H1 (cell line): ENCODE measurements at regions not wholly inside any gene's neighbourhood (a gene's known extent, or its start where the extent isn't known, plus 50 kb on each side); places are given as distances from the start of the nearest gene placed in this dataset.

Source experiments
- CTCF ChIA-PET: fragments of 300-600 bp; sonication (Branson Sonifier 250); formaldehyde crosslinking; loops from one replicate; lab custom pipeline; 2021; ENCODE audit not compliant: partially characterized antibody; lab: Charles Lee
- POLR2A ChIA-PET: fragments of 300-600 bp; sonication (Branson Sonifier 250); formaldehyde crosslinking; loops from one replicate; lab custom pipeline; 2021; ENCODE audit warnings: inconsistent platforms; ENCODE audit not compliant: partially characterized antibody; lab: Charles Lee
- DNase-seq, 2 experiments: peaks; one replicate each; pipeline versions ENCODE4 v3.0.0 to v3.0.0-alpha.2; 2010 to 2022; ENCODE audit warnings: low spot score in 2 of 2, low read depth in 1 of 2, mixed read lengths in 1 of 2
- FAIRE-seq: peaks from 2 replicates; lab custom pipeline; 2011; peaks lifted over from hg19 to GRCh38; lab: Jason Lieb, UNC
- H2AFZ ChIP-seq: 2 replicates; pipeline ENCODE4 v1.8.1; 2012; ENCODE audit warnings: low read length, inconsistent platforms
- H2AK5ac ChIP-seq: 2 replicates; pipeline ENCODE4 v1.6.1; 2013; ENCODE audit warnings: low read depth, low read length
- H2BK120ac ChIP-seq: replicated peaks from 2 replicates; pipeline ENCODE3; 2013; ENCODE audit warnings: low read depth, low read length, inconsistent platforms
- H2BK12ac ChIP-seq: 2 replicates; pipeline ENCODE4 v1.6.1; 2013; ENCODE audit warnings: low read depth, low read length
- H2BK15ac ChIP-seq: 2 replicates; pipeline ENCODE4 v1.6.1; 2013; ENCODE audit warnings: low read length
- H2BK20ac ChIP-seq: 2 replicates; pipeline ENCODE4 v1.6.1; 2013; ENCODE audit warnings: low read length
- H2BK5ac ChIP-seq: 2 replicates; pipeline ENCODE4 v1.6.1; 2013; ENCODE audit warnings: low read depth, low read length
- H3K14ac ChIP-seq: 2 replicates; pipeline ENCODE4 v1.6.1; 2013; ENCODE audit warnings: inconsistent platforms; ENCODE audit not compliant: insufficient read length
- H3K18ac ChIP-seq: 2 replicates; pipeline ENCODE4 v1.6.1; 2013; ENCODE audit warnings: low read length; ENCODE audit errors: extremely low read depth
- H3K23ac ChIP-seq: 2 replicates; pipeline ENCODE4 v1.6.1; 2013; ENCODE audit warnings: inconsistent platforms; ENCODE audit not compliant: insufficient read length
- H3K23me2 ChIP-seq: 2 replicates; pipeline ENCODE4 v1.6.1; 2013; ENCODE audit warnings: low read depth, low read length
- H3K27ac ChIP-seq: 2 replicates; pipeline ENCODE4 v1.6.1; 2011; ENCODE audit warnings: low read depth, low read length, inconsistent platforms
- H3K27me3 ChIP-seq, 4 experiments: replicated peaks in 1 of 4; 1 replicate in 1 of 4; 2 replicates in 3 of 4; pipeline versions ENCODE4 v1.6.1 to v1.8.1; 2011 to 2013; ENCODE audit warnings: low read length in 3 of 4, mild to moderate bottlenecking in 3 of 4, inconsistent platforms in 2 of 4, mixed read lengths in 2 of 4, moderate library complexity in 1 of 4; ENCODE audit not compliant: control insufficient read depth in 3 of 4, insufficient read depth in 3 of 4; ENCODE audit errors: extremely low read depth in 1 of 4
- H3K36me3 ChIP-seq, 4 experiments: 2 replicates each; pipeline versions ENCODE4 v1.6.1 to v1.8.1; 2011 to 2013; ENCODE audit warnings: mild to moderate bottlenecking in 4 of 4, low read length in 3 of 4, moderate library complexity in 2 of 4, control low read depth in 1 of 4, inconsistent platforms in 1 of 4; ENCODE audit not compliant: insufficient read depth in 4 of 4, control insufficient read depth in 2 of 4
- H3K4ac ChIP-seq: replicated peaks from 2 replicates; pipeline ENCODE3; 2013; ENCODE audit warnings: low read length, low read depth, mixed read lengths, inconsistent platforms; ENCODE audit not compliant: insufficient read length
- H3K4me1 ChIP-seq, 4 experiments: replicated peaks in 1 of 4; 1 replicate in 1 of 4; 2 replicates in 3 of 4; pipeline versions ENCODE4 v1.6.1 to v1.8.1; 2011 to 2013; ENCODE audit warnings: low read length in 3 of 4, inconsistent platforms in 2 of 4, mixed read lengths in 1 of 4; ENCODE audit not compliant: insufficient read depth in 4 of 4, control insufficient read depth in 3 of 4
- H3K4me2 ChIP-seq, 2 experiments: 2 replicates each; pipeline versions ENCODE4 v1.6.1 to v1.8.1; 2011 to 2013; ENCODE audit warnings: low read depth in 2 of 2, low read length in 2 of 2, control low read depth in 1 of 2, inconsistent platforms in 1 of 2, mild to moderate bottlenecking in 1 of 2; ENCODE audit not compliant: insufficient read depth in 1 of 2
- H3K4me3 ChIP-seq, 4 experiments: fragments of 200-600, 300-600 bp in 1 of 4; sonication (generic), shearing (Covaris generic), sonication (Bioruptor Twin) in 1 of 4; 2 replicates each; pipeline versions ENCODE4 v1.5.1 to v1.8.1; 2011 to 2016; ENCODE audit warnings: low read length in 4 of 4, low read depth in 3 of 4, control low read depth in 2 of 4, inconsistent platforms in 2 of 4, mild to moderate bottlenecking in 2 of 4, mixed read lengths in 1 of 4, moderate library complexity in 1 of 4; ENCODE audit not compliant: insufficient read depth in 2 of 4; ENCODE audit errors: extremely low read depth in 1 of 4
- H3K56ac ChIP-seq: replicated peaks from 2 replicates; pipeline ENCODE3; 2013; ENCODE audit warnings: low read depth, mild to moderate bottlenecking, mixed read lengths, low read length, inconsistent platforms; ENCODE audit not compliant: insufficient read length
- H3K79me1 ChIP-seq: 2 replicates; pipeline ENCODE4 v1.6.1; 2013; ENCODE audit warnings: low read depth, low read length, control low read depth
- H3K79me2 ChIP-seq, 2 experiments: 2 replicates each; pipeline versions ENCODE4 v1.6.1 to v1.8.1; 2012 to 2013; ENCODE audit warnings: low read length in 2 of 2, mild to moderate bottlenecking in 2 of 2, inconsistent platforms in 1 of 2; ENCODE audit not compliant: insufficient read depth in 2 of 2, control insufficient read depth in 1 of 2
- H3K9ac ChIP-seq, 4 experiments: replicated peaks in 1 of 4; 1 replicate in 1 of 4; 2 replicates in 3 of 4; pipeline versions ENCODE4 v1.6.1 to v1.8.1; 2011 to 2013; ENCODE audit warnings: low read depth in 3 of 4, low read length in 3 of 4, control low read depth in 2 of 4, mild to moderate bottlenecking in 2 of 4, moderate library complexity in 2 of 4, inconsistent platforms in 1 of 4; ENCODE audit errors: extremely low read depth in 1 of 4
- H3K9me3 ChIP-seq, 2 experiments: 2 replicates each; pipeline versions ENCODE4 v1.6.1 to v1.8.1; 2012 to 2013; ENCODE audit warnings: mild to moderate bottlenecking in 2 of 2, moderate library complexity in 2 of 2, control low read depth in 1 of 2, inconsistent platforms in 1 of 2, low read depth in 1 of 2, low read length in 1 of 2, mixed read lengths in 1 of 2; ENCODE audit not compliant: insufficient read depth in 2 of 2
- H4K20me1 ChIP-seq, 2 experiments: replicated peaks in 1 of 2; 2 replicates each; pipeline versions ENCODE3 to v1.8.1; 2011 to 2013; ENCODE audit warnings: inconsistent platforms in 2 of 2, low read length in 2 of 2, mild to moderate bottlenecking in 1 of 2; ENCODE audit not compliant: insufficient read depth in 2 of 2, control insufficient read depth in 1 of 2
- H4K5ac ChIP-seq: 2 replicates; pipeline ENCODE4 v1.6.1; 2013; ENCODE audit warnings: low read length, low read depth, mixed read lengths, inconsistent platforms; ENCODE audit not compliant: insufficient read length
- H4K8ac ChIP-seq: 2 replicates; pipeline ENCODE4 v1.8.0; 2013; ENCODE audit warnings: mild to moderate bottlenecking, moderate library complexity, low read length, inconsistent platforms; ENCODE audit not compliant: insufficient read depth; ENCODE audit errors: extremely low read depth
- H4K91ac ChIP-seq: replicated peaks from 2 replicates; pipeline ENCODE3; 2013; ENCODE audit warnings: low read length, mixed read lengths, inconsistent platforms; ENCODE audit not compliant: insufficient read length
- ASH2L ChIP-seq: fragments of 200-600, 300-600 bp; sonication (generic); IDR thresholded peaks from one replicate; pipeline ENCODE4 v1.7.1; 2017; ENCODE audit warnings: low read length
- ATF2 ChIP-seq: IDR thresholded peaks from 2 replicates; pipeline ENCODE4 v1.6.1; 2012; ENCODE audit warnings: low read length, inconsistent platforms
- BACH1 ChIP-seq: IDR thresholded peaks from 2 replicates; pipeline ENCODE4 v1.6.1; 2012; ENCODE audit warnings: low read length, improper control_type of control experiment
- CBX5 ChIP-seq: fragments of 300-800, 300-1000 bp; sonication (generic); IDR thresholded peaks from 2 replicates; pipeline ENCODE4 v1.7.1; 2016; ENCODE audit warnings: antibody characterized with exemption, low read length, low read depth
- CHD2 ChIP-seq: IDR thresholded peaks from 2 replicates; pipeline ENCODE4 v1.6.1; 2012; ENCODE audit warnings: low read length, improper control_type of control experiment
- CREB1 ChIP-seq: IDR thresholded peaks from 2 replicates; pipeline ENCODE4 v1.6.1; 2012; ENCODE audit warnings: inconsistent platforms
- EGR1 ChIP-seq: IDR thresholded peaks from 2 replicates; pipeline ENCODE4 v1.6.1; 2011; ENCODE audit warnings: low read depth, low read length, borderline replicate concordance
- HDAC2 ChIP-seq, 2 experiments: fragments of 300-600 bp in 1 of 2; sonication (generic) in 1 of 2; IDR thresholded peaks; 2 replicates each; pipeline ENCODE4 v1.6.1; 2011 to 2012; ENCODE audit warnings: low read depth in 2 of 2, low read length in 2 of 2, mild to moderate bottlenecking in 2 of 2, moderate library complexity in 2 of 2, borderline replicate concordance in 1 of 2, inconsistent platforms in 1 of 2
- RBBP5 ChIP-seq: IDR thresholded peaks from 2 replicates; pipeline ENCODE4 v1.7.1; 2012; ENCODE audit warnings: low read depth, mild to moderate bottlenecking, inconsistent platforms, low read length, moderate library complexity, borderline replicate concordance
- SIRT6 ChIP-seq: IDR thresholded peaks from one replicate; pipeline ENCODE4 v1.7.1; 2012; ENCODE audit warnings: low read length, inconsistent platforms
- SRF ChIP-seq: IDR thresholded peaks from 2 replicates; pipeline ENCODE4 v1.6.1; 2011; ENCODE audit warnings: mild to moderate bottlenecking, low read depth, low read length, moderate library complexity
- TBP ChIP-seq: IDR thresholded peaks from 2 replicates; pipeline ENCODE4 v1.6.1; 2011; ENCODE audit warnings: low read depth, low read length, improper control_type of control experiment
- TCF12 ChIP-seq: IDR thresholded peaks from 2 replicates; pipeline ENCODE4 v1.6.1; 2011; ENCODE audit warnings: low read depth, mild to moderate bottlenecking, low read length
- YY1 ChIP-seq: IDR thresholded peaks from 2 replicates; pipeline ENCODE4 v1.6.1; 2011; ENCODE audit warnings: low read depth, mild to moderate bottlenecking, low read length
- WGBS, 2 experiments: shearing (Covaris generic) in 1 of 2; methylation state at CpG; one replicate each; pipeline versions ENCODE4 v1.1.6 to v1.1.7; 2013 to 2015; ENCODE audit warnings: low lambda C conversion rate in 2 of 2, mixed read lengths in 2 of 2, inconsistent platforms in 1 of 2, low coverage in 1 of 2, missing lambda C conversion rate in 1 of 2; ENCODE audit not compliant: insufficient replicate concordance in 2 of 2, insufficient coverage in 1 of 2, insufficient read length in 1 of 2; ENCODE audit errors: extremely low coverage in 1 of 2, missing lambda C conversion rate in 1 of 2; 5-methylcytosine and 5-hydroxymethylcytosine counted together

DNA sequence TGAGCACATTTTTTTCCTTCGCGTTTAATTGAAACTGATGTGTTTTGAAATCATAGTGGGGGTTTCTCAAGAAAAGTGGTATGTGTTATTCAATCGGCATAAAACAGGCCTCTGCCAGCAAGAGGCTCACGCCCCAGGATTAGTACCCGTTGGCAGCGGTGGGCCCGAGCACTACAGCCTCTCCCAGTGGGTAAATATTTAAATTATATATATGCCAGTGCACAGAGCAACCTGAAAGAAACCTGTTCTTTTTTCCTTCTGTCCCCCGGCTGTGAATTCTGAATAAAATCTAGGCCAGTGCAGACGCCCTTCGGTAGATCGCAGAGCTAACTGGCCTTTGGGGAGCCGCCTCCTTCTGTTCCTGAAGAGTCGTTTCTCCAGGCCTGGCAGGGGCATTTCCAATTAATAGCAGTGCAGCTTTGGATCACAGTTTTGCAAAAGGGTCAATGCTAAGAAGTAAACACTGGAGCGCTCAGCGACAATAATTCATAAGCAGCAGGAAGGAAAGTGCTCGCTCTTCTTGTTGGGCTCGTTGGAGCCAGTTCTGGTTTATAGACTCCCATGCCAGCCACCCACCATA lies 202.8 kb upstream of the SALL3 start:
- no peak overlapping the region for H3K4ac ChIP-seq
- H2BK15ac ChIP-seq = no peak overlapping the region
- no peak overlapping the region for H3K18ac ChIP-seq
- H2BK120ac ChIP-seq = no peak overlapping the region
- no peak overlapping the region for H4K91ac ChIP-seq
- H2BK5ac ChIP-seq = no peak overlapping the region
- no peak overlapping the region for H3K9ac ChIP-seq
- H3K27me3 ChIP-seq = no peaks in the 10 kb centered on the region
- DNase-seq = no peak
- H3K9me3 ChIP-seq = no peaks in the 10 kb centered on the region
- H4K20me1 ChIP-seq = no peaks in the 10 kb centered on the region
- no peaks in the 10 kb centered on the region for H3K79me2 ChIP-seq
- no peak overlapping the region for H3K56ac ChIP-seq
- H3K4me3 ChIP-seq = no peak overlapping the region
- H2BK12ac ChIP-seq = no peak overlapping the region
- H3K36me3 ChIP-seq = no peaks in the 10 kb centered on the region
- no peak overlapping the region for H2BK20ac ChIP-seq
- no peak overlapping the region for H2AFZ ChIP-seq
- POLR2A ChIA-PET = no interaction called here
- H3K14ac ChIP-seq = no peak overlapping the region
- H4K5ac ChIP-seq = no peak overlapping the region
- no peaks in the 10 kb centered on the region for H3K79me1 ChIP-seq
- no peaks in the 10 kb centered on the region for H3K23me2 ChIP-seq
- H3K4me2 ChIP-seq = no peak overlapping the region
- H3K27ac ChIP-seq = no peak overlapping the region
- no peak overlapping the region for H4K8ac ChIP-seq
- H3K23ac ChIP-seq = no peak overlapping the region
- WGBS, 2 experiments = 91% methylated on average over 17 of the region's 17 CpGs; no CpG with 5 or more reads in 1 of the 2 experiments
- FAIRE-seq = no peak
- peaks cover 0 to 7% (median 0%) of the 10 kb centered on the region in 4 experiments; a peak in 1 of 7 replicates for H3K4me1 ChIP-seq
- CTCF ChIA-PET = interaction anchor here (0.6 kb wide), 1 partner anchor 9 kb away, joined by 3 read pairs; no protein-coding TSS in a partner anchor
- H2AK5ac ChIP-seq = no peak overlapping the region
- TF ChIP-seq SRF (no peak), TCF12 (no peak), CREB1 (no peak), EGR1 (no peak), HDAC2 (IDR thresholded peaks at IDR 0.05; ENCODE audit: borderline replicate concordance in 1 of 2, low read depth in 2 of 2, low read length in 2 of 2) (no peak), TBP (no peak), ASH2L (no peak), RBBP5 (no peak), BACH1 (no peak), YY1 (no peak), CBX5 (no peak), CHD2 (no peak), SIRT6 (no peak), ATF2 (no peak)
